A673 (cell line): ENCODE measurements at regions not wholly inside any gene's neighbourhood (a gene's known extent, or its start where the extent isn't known, plus 50 kb on each side); places are given as distances from the start of the nearest gene placed in this dataset.
A peak's percentile ranks its signal among the peaks of the same experiment; 100 is the strongest.

Source experiments
- BruUV-seq: library from RNA; stranded (reverse); fragments of 400-500 nt; replicated peaks from 2 replicates; lab custom pipeline; 2021; lab: Mats Ljungman, UMichigan
- CTCF ChIA-PET: fragments of 300-600 bp; sonication (Branson Sonifier 250); formaldehyde crosslinking; loops from one replicate; lab custom pipeline; 2022; ENCODE audit warnings: antibody characterized with exemption; lab: Charles Lee
- POLR2A ChIA-PET: fragments of 300-600 bp; sonication (Branson Sonifier 250); formaldehyde crosslinking; loops from one replicate; lab custom pipeline; 2022; ENCODE audit warnings: antibody characterized with exemption; ENCODE audit not compliant: low non-redundant PET; lab: Charles Lee
- DNase-seq: peaks from one replicate; pipeline ENCODE4 v3.0.0-alpha.2; 2015; ENCODE audit warnings: low spot score
- H3K27ac ChIP-seq: fragments of 200-600 bp; sonication (generic); 2 replicates; pipeline ENCODE4 v1.5.1; 2016; ENCODE audit warnings: mixed run types, low read depth, mild to moderate bottlenecking, mixed read lengths, antibody characterized with exemption, low read length; ENCODE audit not compliant: poor library complexity, severe bottlenecking
- H3K27me3 ChIP-seq: fragments of 200-600 bp; sonication (generic); replicated peaks from 2 replicates; pipeline ENCODE4 v1.6.1; 2017; ENCODE audit warnings: mixed run types, low read depth, mild to moderate bottlenecking, mixed read lengths, antibody characterized with exemption, low read length; ENCODE audit not compliant: insufficient read depth, poor library complexity
- H3K36me3 ChIP-seq: fragments of 200-600 bp; sonication (generic); 2 replicates; pipeline ENCODE4 v1.6.1; 2016; ENCODE audit warnings: mixed run types, mild to moderate bottlenecking, mixed read lengths, antibody characterized with exemption, low read length; ENCODE audit not compliant: insufficient read depth, poor library complexity, severe bottlenecking
- H3K4me1 ChIP-seq: fragments of 200-600 bp; sonication (generic); 2 replicates; pipeline ENCODE4 v1.6.1; 2017; ENCODE audit warnings: mixed run types, mild to moderate bottlenecking, mixed read lengths, antibody characterized with exemption, low read length; ENCODE audit not compliant: insufficient read depth, poor library complexity, severe bottlenecking
- H3K4me3 ChIP-seq: fragments of 200-600 bp; sonication (generic); 2 replicates; pipeline ENCODE4 v1.5.1; 2016; ENCODE audit warnings: low read depth, mixed run types, mild to moderate bottlenecking, mixed read lengths, low read length; ENCODE audit not compliant: poor library complexity, severe bottlenecking
- H3K9me3 ChIP-seq: fragments of 200-600 bp; sonication (generic); 2 replicates; pipeline ENCODE4 v1.6.1; 2016; ENCODE audit warnings: mixed run types, low read depth, mild to moderate bottlenecking, mixed read lengths, antibody characterized with exemption, low read length; ENCODE audit not compliant: poor library complexity, severe bottlenecking
- EZH2 ChIP-seq: fragments of 200-600 bp; sonication (generic); IDR thresholded peaks from 2 replicates; pipeline ENCODE4 v1.6.1; 2017; ENCODE audit warnings: borderline replicate concordance, low read depth, mild to moderate bottlenecking, mixed read lengths, antibody characterized with exemption, low read length; ENCODE audit not compliant: poor library complexity, severe bottlenecking
- intact Hi-C: fragments of 100-400 bp; cut with micrococcal nuclease; formaldehyde crosslinking; loops from one replicate; pipeline ENCODE4 v1.10.0; 2022; ENCODE audit not compliant: unreplicated experiment
- TF ChIP-seq, protein P1 (sequence below): fragments of 300-800, 200-600 bp; sonication (generic); conservative IDR thresholded peaks from 2 replicates; pipeline ENCODE4 v1.5.1; 2017; ENCODE audit warnings: low read depth, mild to moderate bottlenecking, antibody characterized with exemption, low read length, moderate library complexity, mixed read lengths

DNA sequence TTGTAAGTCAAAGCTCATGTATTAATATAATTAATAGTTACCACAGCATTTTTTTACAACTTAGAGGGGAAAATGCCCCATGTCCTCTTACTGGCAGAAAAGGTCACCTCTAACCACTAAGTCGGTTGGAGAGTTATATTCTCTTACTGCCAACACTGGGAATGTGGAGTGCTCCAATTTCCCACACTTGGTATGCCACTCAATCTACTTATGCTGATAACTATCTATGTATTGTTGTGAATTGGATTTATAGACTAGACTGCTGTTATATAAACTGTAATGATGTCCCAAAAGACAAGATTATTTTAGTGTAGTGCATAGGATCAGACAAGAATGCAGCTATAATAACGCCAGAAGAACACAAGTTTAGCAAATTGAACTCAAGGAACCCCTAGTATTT, 2385.2 kb upstream of the C9orf72 start:
- POLR2A ChIA-PET: no interaction called here
- peak; percentile 52 for DNase-seq
- no peaks in the 10 kb centered on the region for H3K4me1 ChIP-seq
- H3K4me3 ChIP-seq: no peak overlapping the region
- BruUV-seq: no TSS peak
- no peak overlapping the region for H3K27ac ChIP-seq
- H3K9me3 ChIP-seq: no peaks in the 10 kb centered on the region
- no peaks in the 10 kb centered on the region for H3K36me3 ChIP-seq
- CTCF ChIA-PET: no interaction called here
- intact Hi-C loops: loop anchor here (5.0 kb wide), 1 partner anchor 126 kb away; no protein-coding TSS in a partner anchor
- H3K27me3 ChIP-seq: no peaks in the 10 kb centered on the region
- no peak for TF ChIP-seq EZH2
- TF ChIP-seq, protein P1, sequence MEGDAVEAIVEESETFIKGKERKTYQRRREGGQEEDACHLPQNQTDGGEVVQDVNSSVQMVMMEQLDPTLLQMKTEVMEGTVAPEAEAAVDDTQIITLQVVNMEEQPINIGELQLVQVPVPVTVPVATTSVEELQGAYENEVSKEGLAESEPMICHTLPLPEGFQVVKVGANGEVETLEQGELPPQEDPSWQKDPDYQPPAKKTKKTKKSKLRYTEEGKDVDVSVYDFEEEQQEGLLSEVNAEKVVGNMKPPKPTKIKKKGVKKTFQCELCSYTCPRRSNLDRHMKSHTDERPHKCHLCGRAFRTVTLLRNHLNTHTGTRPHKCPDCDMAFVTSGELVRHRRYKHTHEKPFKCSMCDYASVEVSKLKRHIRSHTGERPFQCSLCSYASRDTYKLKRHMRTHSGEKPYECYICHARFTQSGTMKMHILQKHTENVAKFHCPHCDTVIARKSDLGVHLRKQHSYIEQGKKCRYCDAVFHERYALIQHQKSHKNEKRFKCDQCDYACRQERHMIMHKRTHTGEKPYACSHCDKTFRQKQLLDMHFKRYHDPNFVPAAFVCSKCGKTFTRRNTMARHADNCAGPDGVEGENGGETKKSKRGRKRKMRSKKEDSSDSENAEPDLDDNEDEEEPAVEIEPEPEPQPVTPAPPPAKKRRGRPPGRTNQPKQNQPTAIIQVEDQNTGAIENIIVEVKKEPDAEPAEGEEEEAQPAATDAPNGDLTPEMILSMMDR: no peak

GRCh38 chr9:29965834-29966233, 2392.6 kb upstream of the C9orf72 start:
- no peak overlapping the region for H3K27ac ChIP-seq
- no peak for TF ChIP-seq EZH2
- TF ChIP-seq, protein P1: no peak
- ChIA-PET CTCF (no interaction called here), POLR2A (no interaction called here)
- no peaks in the 10 kb centered on the region for H3K9me3 ChIP-seq
- H3K4me1 ChIP-seq: no peaks in the 10 kb centered on the region
- H3K27me3 ChIP-seq: no peaks in the 10 kb centered on the region
- intact Hi-C loops: no loop called here
- H3K36me3 ChIP-seq: no peaks in the 10 kb centered on the region
- no TSS peak for BruUV-seq
- no peak for DNase-seq
- H3K4me3 ChIP-seq: no peak overlapping the region

DNA sequence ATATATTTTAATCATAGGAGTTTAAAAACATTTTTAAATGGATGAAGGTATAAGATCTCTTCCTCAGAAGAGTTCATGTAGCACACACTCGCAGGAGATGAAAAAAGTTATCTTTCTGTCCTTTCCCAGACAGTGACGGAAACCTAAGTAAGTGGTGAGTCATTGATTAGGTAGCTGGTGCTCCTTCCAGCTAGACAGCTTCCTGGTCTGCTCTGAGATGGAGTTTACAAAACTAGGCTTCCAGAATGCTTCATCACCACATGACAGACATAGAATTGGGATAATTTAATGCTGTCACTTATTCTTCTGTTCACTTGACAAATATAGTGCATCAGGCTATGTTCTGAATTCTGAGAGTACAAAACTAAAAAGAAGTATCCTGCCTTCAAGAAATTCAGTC, 2393.0 kb upstream of the C9orf72 start:
- ChIA-PET POLR2A (no interaction called here), CTCF (no interaction called here)
- intact Hi-C loops: no loop called here
- no peaks in the 10 kb centered on the region for H3K36me3 ChIP-seq
- no peak for TF ChIP-seq EZH2
- TF ChIP-seq, protein P1: no peak
- DNase-seq: peak; percentile 21
- BruUV-seq: no TSS peak
- no peak overlapping the region for H3K27ac ChIP-seq
- H3K27me3 ChIP-seq: no peaks in the 10 kb centered on the region
- H3K4me1 ChIP-seq: no peaks in the 10 kb centered on the region
- H3K9me3 ChIP-seq: no peaks in the 10 kb centered on the region
- no peak overlapping the region for H3K4me3 ChIP-seq
